SK-N-SH (cell line): ENCODE measurements at regions not wholly inside any gene's neighbourhood (a gene's known extent, or its start where the extent isn't known, plus 50 kb on each side); places are given as distances from the start of the nearest gene placed in this dataset.

Experiments used
- CHD2 ChIP-seq: fragments of 150-350 bp; IDR thresholded peaks from 2 replicates; pipeline ENCODE4 v1.6.1; 2018; ENCODE audit warnings: low read length; ENCODE audit not compliant: partially characterized antibody
- EP300 ChIP-seq, 2 experiments: IDR thresholded peaks; 2 replicates each; pipeline versions ENCODE4 v1.4.0 to v1.6.1; 2012; ENCODE audit warnings: borderline replicate concordance in 1 of 2, low read depth in 1 of 2, low read length in 1 of 2
- POLR2AphosphoS5 ChIP-seq: IDR thresholded peaks from 2 replicates; pipeline ENCODE4 v1.6.1; 2012; ENCODE audit warnings: low read depth, low read length
- RFX5 ChIP-seq: IDR thresholded peaks from 2 replicates; pipeline ENCODE4 v1.6.1; 2012; ENCODE audit warnings: mild to moderate bottlenecking, improper control_type of control experiment, low read length
- TF ChIP-seq, protein P1 (sequence below): fragments of 200-600 bp; sonication (generic); IDR thresholded peaks from 2 replicates; pipeline ENCODE4 v1.6.1; 2017; ENCODE audit warnings: antibody characterized with exemption, mild to moderate bottlenecking, moderate library complexity
- TF ChIP-seq, protein P2 (sequence below): IDR thresholded peaks from 2 replicates; pipeline ENCODE4 v1.6.1; 2012; ENCODE audit warnings: mild to moderate bottlenecking, low read depth, low read length, moderate library complexity

DNA sequence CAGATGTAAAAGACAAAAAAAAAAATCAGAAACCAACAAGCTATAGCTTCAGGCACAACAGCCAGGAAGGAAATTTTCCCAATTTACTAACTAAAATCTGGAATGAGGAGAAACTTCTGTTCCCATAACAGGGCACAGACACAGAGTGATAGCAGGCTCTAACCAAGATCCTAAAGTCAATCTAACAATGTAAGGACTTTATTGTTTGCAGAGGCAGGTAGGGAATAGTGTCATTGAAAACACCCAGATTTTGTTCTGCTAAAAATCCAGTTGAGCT lies 166.6 kb upstream of the ATP1B1 start:
- TF ChIP-seq POLR2AphosphoS5, result no peak
- TF ChIP-seq, protein P1, sequence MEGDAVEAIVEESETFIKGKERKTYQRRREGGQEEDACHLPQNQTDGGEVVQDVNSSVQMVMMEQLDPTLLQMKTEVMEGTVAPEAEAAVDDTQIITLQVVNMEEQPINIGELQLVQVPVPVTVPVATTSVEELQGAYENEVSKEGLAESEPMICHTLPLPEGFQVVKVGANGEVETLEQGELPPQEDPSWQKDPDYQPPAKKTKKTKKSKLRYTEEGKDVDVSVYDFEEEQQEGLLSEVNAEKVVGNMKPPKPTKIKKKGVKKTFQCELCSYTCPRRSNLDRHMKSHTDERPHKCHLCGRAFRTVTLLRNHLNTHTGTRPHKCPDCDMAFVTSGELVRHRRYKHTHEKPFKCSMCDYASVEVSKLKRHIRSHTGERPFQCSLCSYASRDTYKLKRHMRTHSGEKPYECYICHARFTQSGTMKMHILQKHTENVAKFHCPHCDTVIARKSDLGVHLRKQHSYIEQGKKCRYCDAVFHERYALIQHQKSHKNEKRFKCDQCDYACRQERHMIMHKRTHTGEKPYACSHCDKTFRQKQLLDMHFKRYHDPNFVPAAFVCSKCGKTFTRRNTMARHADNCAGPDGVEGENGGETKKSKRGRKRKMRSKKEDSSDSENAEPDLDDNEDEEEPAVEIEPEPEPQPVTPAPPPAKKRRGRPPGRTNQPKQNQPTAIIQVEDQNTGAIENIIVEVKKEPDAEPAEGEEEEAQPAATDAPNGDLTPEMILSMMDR, result no peak
- peak in 1 of 2 experiments; percentile 52; a peak in 1 of 4 replicates for TF ChIP-seq EP300 (IDR thresholded peaks at IDR 0.05; ENCODE audit: borderline replicate concordance in 1 of 2, low read depth in 1 of 2, low read length in 1 of 2)
- TF ChIP-seq, protein P2, sequence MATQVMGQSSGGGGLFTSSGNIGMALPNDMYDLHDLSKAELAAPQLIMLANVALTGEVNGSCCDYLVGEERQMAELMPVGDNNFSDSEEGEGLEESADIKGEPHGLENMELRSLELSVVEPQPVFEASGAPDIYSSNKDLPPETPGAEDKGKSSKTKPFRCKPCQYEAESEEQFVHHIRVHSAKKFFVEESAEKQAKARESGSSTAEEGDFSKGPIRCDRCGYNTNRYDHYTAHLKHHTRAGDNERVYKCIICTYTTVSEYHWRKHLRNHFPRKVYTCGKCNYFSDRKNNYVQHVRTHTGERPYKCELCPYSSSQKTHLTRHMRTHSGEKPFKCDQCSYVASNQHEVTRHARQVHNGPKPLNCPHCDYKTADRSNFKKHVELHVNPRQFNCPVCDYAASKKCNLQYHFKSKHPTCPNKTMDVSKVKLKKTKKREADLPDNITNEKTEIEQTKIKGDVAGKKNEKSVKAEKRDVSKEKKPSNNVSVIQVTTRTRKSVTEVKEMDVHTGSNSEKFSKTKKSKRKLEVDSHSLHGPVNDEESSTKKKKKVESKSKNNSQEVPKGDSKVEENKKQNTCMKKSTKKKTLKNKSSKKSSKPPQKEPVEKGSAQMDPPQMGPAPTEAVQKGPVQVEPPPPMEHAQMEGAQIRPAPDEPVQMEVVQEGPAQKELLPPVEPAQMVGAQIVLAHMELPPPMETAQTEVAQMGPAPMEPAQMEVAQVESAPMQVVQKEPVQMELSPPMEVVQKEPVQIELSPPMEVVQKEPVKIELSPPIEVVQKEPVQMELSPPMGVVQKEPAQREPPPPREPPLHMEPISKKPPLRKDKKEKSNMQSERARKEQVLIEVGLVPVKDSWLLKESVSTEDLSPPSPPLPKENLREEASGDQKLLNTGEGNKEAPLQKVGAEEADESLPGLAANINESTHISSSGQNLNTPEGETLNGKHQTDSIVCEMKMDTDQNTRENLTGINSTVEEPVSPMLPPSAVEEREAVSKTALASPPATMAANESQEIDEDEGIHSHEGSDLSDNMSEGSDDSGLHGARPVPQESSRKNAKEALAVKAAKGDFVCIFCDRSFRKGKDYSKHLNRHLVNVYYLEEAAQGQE, result no peak
- TF ChIP-seq CHD2, result no peak
- TF ChIP-seq RFX5, result 0 out of 2 replicates have a peak, but pooled peaks have one; percentile 9
